HepG2 (cell line): ENCODE measurements at regions not wholly inside any gene's neighbourhood (a gene's known extent, or its start where the extent isn't known, plus 50 kb on each side); places are given as distances from the start of the nearest gene placed in this dataset.

Experiments
- AFF4 ChIP-seq: sonication (generic); formaldehyde crosslinking; IDR thresholded peaks from 2 replicates; pipeline ENCODE4 v1.4.0; 2020; ENCODE audit warnings: missing genetic modification reagents
- ARNT2 ChIP-seq: sonication (generic); formaldehyde crosslinking; IDR thresholded peaks from 2 replicates; pipeline ENCODE4 v1.8.0; 2022; ENCODE audit warnings: mild to moderate bottlenecking, low read depth, missing genetic modification reagents, moderate library complexity
- CREBL2 ChIP-seq: sonication (generic); formaldehyde crosslinking; IDR thresholded peaks from 2 replicates; pipeline ENCODE4 v1.8.1; 2023; ENCODE audit warnings: missing genetic modification reagents, mild to moderate bottlenecking, borderline replicate concordance
- FOXC1 ChIP-seq: sonication (generic); formaldehyde crosslinking; IDR thresholded peaks from 2 replicates; pipeline ENCODE4 v1.8.0; 2022; ENCODE audit warnings: mild to moderate bottlenecking, missing genetic modification reagents, borderline replicate concordance
- HIC2 ChIP-seq: sonication (generic); formaldehyde crosslinking; IDR thresholded peaks from 2 replicates; pipeline ENCODE4 v1.9.0; 2022; ENCODE audit warnings: low read depth, missing genetic modification reagents
- HNF4G ChIP-seq, 2 experiments: sonication (generic) in 1 of 2; formaldehyde crosslinking in 1 of 2; IDR thresholded peaks; 2 replicates each; pipeline versions ENCODE4 v1.4.0 to v1.6.1; 2011 to 2020; ENCODE audit warnings: borderline replicate concordance in 2 of 2, low read depth in 2 of 2, mild to moderate bottlenecking in 2 of 2, low read length in 1 of 2, missing genetic modification reagents in 1 of 2, moderate library complexity in 1 of 2
- KDM5A ChIP-seq: fragments of 200-600 bp; sonication (generic); IDR thresholded peaks from 2 replicates; pipeline ENCODE4 v1.7.0; 2018; ENCODE audit warnings: antibody characterized with exemption, mild to moderate bottlenecking, low read length, borderline replicate concordance
- MZF1 ChIP-seq: sonication (generic); formaldehyde crosslinking; IDR thresholded peaks from 2 replicates; pipeline ENCODE4 v1.8.1; 2023; ENCODE audit warnings: mild to moderate bottlenecking, missing genetic modification reagents, borderline replicate concordance
- NFYC ChIP-seq: IDR thresholded peaks from 2 replicates; pipeline ENCODE4 v1.6.1; 2016; ENCODE audit warnings: missing genetic modification reagents, missing compliant biosample characterization
- PBX3 ChIP-seq: sonication (generic); formaldehyde crosslinking; IDR thresholded peaks from 2 replicates; pipeline ENCODE4 v1.8.1; 2023; ENCODE audit warnings: missing genetic modification reagents, inconsistent platforms, borderline replicate concordance
- POLR2AphosphoS2 ChIP-seq: IDR thresholded peaks from 2 replicates; pipeline ENCODE4 v1.6.1; 2011; ENCODE audit warnings: low read depth, low read length, improper control_type of control experiment
- RAD51 ChIP-seq: fragments of 450-650 bp; IDR thresholded peaks from 2 replicates; pipeline ENCODE4 v1.6.1; 2016; ENCODE audit warnings: borderline replicate concordance
- SAP130 ChIP-seq: IDR thresholded peaks from 2 replicates; pipeline ENCODE4 v1.6.1; 2016; ENCODE audit warnings: low read depth
- SRY ChIP-seq: sonication (generic); formaldehyde crosslinking; IDR thresholded peaks from 2 replicates; pipeline ENCODE4 v1.8.0; 2022; ENCODE audit warnings: mild to moderate bottlenecking, missing genetic modification reagents
- ZBTB21 ChIP-seq: sonication (generic); formaldehyde crosslinking; IDR thresholded peaks from 2 replicates; pipeline ENCODE4 v1.4.0; 2020; ENCODE audit warnings: missing genetic modification reagents
- ZNF225 ChIP-seq: sonication (generic); formaldehyde crosslinking; IDR thresholded peaks from 2 replicates; pipeline ENCODE4 v1.4.0; 2020; ENCODE audit warnings: mild to moderate bottlenecking, missing genetic modification reagents
- ZNF33B ChIP-seq: sonication (generic); formaldehyde crosslinking; IDR thresholded peaks from 2 replicates; pipeline ENCODE4 v1.5.1; 2020; ENCODE audit warnings: mild to moderate bottlenecking, missing genetic modification reagents
- ZNF660 ChIP-seq: sonication (generic); formaldehyde crosslinking; IDR thresholded peaks from 2 replicates; pipeline ENCODE4 v1.5.1; 2020; ENCODE audit warnings: mild to moderate bottlenecking, low read depth, missing genetic modification reagents, borderline replicate concordance
- ZNF724P ChIP-seq: sonication (generic); formaldehyde crosslinking; IDR thresholded peaks from 2 replicates; pipeline ENCODE4 v1.8.0; 2022; ENCODE audit warnings: missing genetic modification reagents, borderline replicate concordance
- ZNF746 ChIP-seq: sonication (generic); formaldehyde crosslinking; IDR thresholded peaks from 2 replicates; pipeline ENCODE4 v1.8.0; 2022; ENCODE audit warnings: mild to moderate bottlenecking, missing genetic modification reagents
- ZNF75D ChIP-seq: sonication (generic); formaldehyde crosslinking; IDR thresholded peaks from 2 replicates; pipeline ENCODE4 v1.8.1; 2023; ENCODE audit warnings: missing genetic modification reagents, mild to moderate bottlenecking, borderline replicate concordance
- ZNF780A ChIP-seq: sonication (generic); formaldehyde crosslinking; IDR thresholded peaks from 2 replicates; pipeline ENCODE4 v1.8.0; 2022; ENCODE audit warnings: mild to moderate bottlenecking, missing genetic modification reagents, moderate library complexity
- ZNF790 ChIP-seq: sonication (generic); formaldehyde crosslinking; IDR thresholded peaks from 2 replicates; pipeline ENCODE4 v1.8.0; 2022; ENCODE audit warnings: missing genetic modification reagents, mild to moderate bottlenecking, borderline replicate concordance

GRCh38 chr15:53454843-53455721 lies 304.4 kb downstream of the WDR72 start (continued):
- no peak for TF ChIP-seq HIC2
- TF ChIP-seq AFF4 (CRISPR knock-in tag) = no peak
- TF ChIP-seq PBX3 (CRISPR knock-in tag) = no peak
- TF ChIP-seq ZNF780A (CRISPR knock-in tag) = no peak
- peak; percentile 7; the same call in 1 of the 2 replicates for TF ChIP-seq NFYC (CRISPR knock-in tag)
- TF ChIP-seq MZF1 (CRISPR knock-in tag) = no peak
- TF ChIP-seq ZNF225 (CRISPR knock-in tag) = no peak
- TF ChIP-seq ZNF660 (CRISPR knock-in tag) = no peak
- no peak for TF ChIP-seq ARNT2 (CRISPR knock-in tag)
- no peak for TF ChIP-seq POLR2AphosphoS2
- no peak for TF ChIP-seq ZNF790 (CRISPR knock-in tag)
- TF ChIP-seq FOXC1 (CRISPR knock-in tag) = no peak
- no peak for TF ChIP-seq SRY (CRISPR knock-in tag)
- TF ChIP-seq HNF4G (IDR thresholded peaks at IDR 0.05; ENCODE audit: borderline replicate concordance, low read depth, low read length) = 0 out of 2 replicates have a peak, but pooled peaks have one; percentile 52
- no peak for TF ChIP-seq HNF4G (CRISPR knock-in tag; IDR thresholded peaks at IDR 0.05; ENCODE audit: borderline replicate concordance, low read depth)
- no peak for TF ChIP-seq RAD51
- no peak; the same call in 1 of the 2 replicates for TF ChIP-seq ZNF746 (CRISPR knock-in tag)
- TF ChIP-seq SAP130 = peak; percentile 57
- no peak for TF ChIP-seq KDM5A
- no peak for TF ChIP-seq CREBL2 (CRISPR knock-in tag)
- TF ChIP-seq ZNF724P (CRISPR knock-in tag) = no peak
- TF ChIP-seq ZBTB21 = peak; percentile 23; the same call in 1 of the 2 replicates
- no peak for TF ChIP-seq ZNF75D (CRISPR knock-in tag)
- no peak for TF ChIP-seq ZNF33B (CRISPR knock-in tag)
